ENCODE measurements at regions not wholly inside any gene's neighbourhood (a gene's known extent, or its start where the extent isn't known, plus 50 kb on each side); places are given as distances from the start of the nearest gene placed in this dataset.

DNA sequence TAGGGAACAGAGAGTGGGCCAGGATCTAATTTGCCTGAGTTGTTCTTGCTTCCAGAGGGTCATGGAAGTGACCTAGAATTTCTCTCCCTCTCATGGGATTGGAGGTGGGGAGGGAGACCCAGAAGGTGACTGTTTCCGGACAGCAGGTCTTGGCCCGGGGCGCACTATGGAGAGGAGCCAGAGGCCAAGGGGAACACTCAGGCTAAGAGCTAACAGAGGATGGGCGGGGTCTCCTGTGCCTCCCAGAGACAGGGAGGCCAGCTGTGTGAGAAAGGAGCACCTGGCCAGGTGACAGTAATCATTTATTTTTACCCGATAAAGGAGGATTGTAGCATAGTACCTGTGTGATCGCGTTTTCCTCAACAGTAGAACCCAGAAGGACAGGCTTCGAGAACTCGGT, 50.9 kb upstream of the ANKH start:
- ChIA-PET CTCF (no interaction called here), POLR2A (no interaction called here)
- Histone ChIP-seq H3K9me3 (no peaks in the 10 kb centered on the region), H3F3A (replicated peaks; ENCODE audit: insufficient read depth) (peaks cover 11% of the 10 kb centered on the region), H3K4me2 (no peak overlapping the region), H3K4me3 (ENCODE audit: low read depth in 2 of 2, low read length in 1 of 2) (no peak overlapping the region), H3K9ac (no peak overlapping the region), H3K79me2 (ENCODE audit: insufficient read depth) (no peaks in the 10 kb centered on the region), H3K27ac (ENCODE audit: low read depth in 2 of 2, low read length in 1 of 2) (no peak overlapping the region), H4K20me1 (ENCODE audit: insufficient read depth) (no peaks in the 10 kb centered on the region), H3K4me1 (ENCODE audit: control insufficient read depth in 1 of 2, insufficient read depth in 2 of 2, low read depth in 1 of 2, low read length in 1 of 2) (peaks cover 11 to 15% of the 10 kb centered on the region in 2 experiments), H2AFZ (ENCODE audit: low read depth) (no peak overlapping the region), H3K9me2 (no peaks in the 10 kb centered on the region), H3K36me3 (replicated peaks in 1 of 2; ENCODE audit: control insufficient read depth in 1 of 2, insufficient read depth in 2 of 2, low read length in 1 of 2) (no peaks in the 10 kb centered on the region), H3K27me3 (ENCODE audit: insufficient read depth) (no peaks in the 10 kb centered on the region)
- DNase-seq = no peak
- 94% methylated on average over 9 of the region's 9 CpGs for WGBS (ENCODE audit: low lambda C conversion rate)
- TF ChIP-seq GATA2 (CRISPR knock-in tag; IDR thresholded peaks at IDR 0.05) (no peak), FOXJ3 (CRISPR knock-in tag; IDR thresholded peaks at IDR 0.05) (no peak), YY1 (IDR thresholded peaks at IDR 0.05; ENCODE audit: low read depth) (no peak)
- TF ChIP-seq, protein P1, sequence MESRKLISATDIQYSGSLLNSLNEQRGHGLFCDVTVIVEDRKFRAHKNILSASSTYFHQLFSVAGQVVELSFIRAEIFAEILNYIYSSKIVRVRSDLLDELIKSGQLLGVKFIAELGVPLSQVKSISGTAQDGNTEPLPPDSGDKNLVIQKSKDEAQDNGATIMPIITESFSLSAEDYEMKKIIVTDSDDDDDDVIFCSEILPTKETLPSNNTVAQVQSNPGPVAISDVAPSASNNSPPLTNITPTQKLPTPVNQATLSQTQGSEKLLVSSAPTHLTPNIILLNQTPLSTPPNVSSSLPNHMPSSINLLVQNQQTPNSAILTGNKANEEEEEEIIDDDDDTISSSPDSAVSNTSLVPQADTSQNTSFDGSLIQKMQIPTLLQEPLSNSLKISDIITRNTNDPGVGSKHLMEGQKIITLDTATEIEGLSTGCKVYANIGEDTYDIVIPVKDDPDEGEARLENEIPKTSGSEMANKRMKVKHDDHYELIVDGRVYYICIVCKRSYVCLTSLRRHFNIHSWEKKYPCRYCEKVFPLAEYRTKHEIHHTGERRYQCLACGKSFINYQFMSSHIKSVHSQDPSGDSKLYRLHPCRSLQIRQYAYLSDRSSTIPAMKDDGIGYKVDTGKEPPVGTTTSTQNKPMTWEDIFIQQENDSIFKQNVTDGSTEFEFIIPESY (IDR thresholded peaks at IDR 0.05; ENCODE audit: borderline replicate concordance, low read depth) = no peak

Small RNAs in the stretch of these regions (small RNA-seq; reads per million reads assigned to genes)
- gene RF00096 = 0 reads per million in 7 experiments

All from SK-N-SH (cell line).